GM10266 (cell line): ENCODE measurements at regions not wholly inside any gene's neighbourhood (a gene's known extent, or its start where the extent isn't known, plus 50 kb on each side); places are given as distances from the start of the nearest gene placed in this dataset.

Experiments
- DNase-seq: peaks from one replicate; pipeline ENCODE4 v3.0.0; 2012; ENCODE audit errors: extremely low spot score
- CTCF ChIP-seq: IDR thresholded peaks from 2 replicates; pipeline ENCODE4 v1.5.1; 2012; ENCODE audit warnings: mild to moderate bottlenecking, low read depth; ENCODE audit not compliant: control insufficient read depth, insufficient read depth; ENCODE audit errors: missing control alignments

- no peak for TF ChIP-seq CTCF
- DNase-seq: no peak
Observed at GRCh38 chr12:91620422-91620821, 437.8 kb upstream of the DCN start.

- no peak for TF ChIP-seq CTCF
- no peak for DNase-seq
Observed at GRCh38 chr12:91618281-91618680, 435.7 kb upstream of the DCN start.

- DNase-seq: no peak
- no peak for TF ChIP-seq CTCF
Observed at GRCh38 chr12:91617818-91618217, 435.2 kb upstream of the DCN start.

GRCh38 chr12:91616416-91616815 is 433.8 kb upstream of the DCN start:
- TF ChIP-seq CTCF: no peak
- DNase-seq: no peak

- no peak for TF ChIP-seq CTCF
- no peak for DNase-seq
Observed at GRCh38 chr12:91613223-91613779, 430.7 kb upstream of the DCN start.

GRCh38 chr12:91610561-91610960 is 427.9 kb upstream of the DCN start:
- no peak for DNase-seq
- TF ChIP-seq CTCF: no peak

GRCh38 chr12:91609283-91609682 is 426.7 kb upstream of the DCN start:
- no peak for TF ChIP-seq CTCF
- DNase-seq: no peak
